ENCODE measurements at regions not wholly inside any gene's neighbourhood (a gene's known extent, or its start where the extent isn't known, plus 50 kb on each side); places are given as distances from the start of the nearest gene placed in this dataset.

DNA sequence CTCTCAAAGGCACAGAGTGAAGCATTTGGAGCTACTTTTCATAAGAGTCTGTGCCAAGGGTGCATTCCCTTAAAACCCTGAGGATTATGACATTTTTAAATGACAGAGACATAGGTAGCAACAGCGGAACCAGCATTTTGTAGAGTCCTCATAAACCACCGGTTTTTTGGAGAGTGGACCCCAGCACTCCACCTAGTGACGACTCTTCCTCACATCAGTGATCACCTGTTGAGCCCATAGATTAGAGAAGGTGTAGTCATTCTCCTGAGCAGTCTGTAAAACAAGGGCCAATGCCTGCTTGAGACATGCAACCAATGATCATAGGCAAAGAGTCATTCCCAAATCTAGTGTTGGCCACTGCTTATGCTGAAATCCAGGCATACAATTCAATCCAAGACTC lies 399.1 kb downstream of the GXYLT1 start:
- TF ChIP-seq, protein P1, sequence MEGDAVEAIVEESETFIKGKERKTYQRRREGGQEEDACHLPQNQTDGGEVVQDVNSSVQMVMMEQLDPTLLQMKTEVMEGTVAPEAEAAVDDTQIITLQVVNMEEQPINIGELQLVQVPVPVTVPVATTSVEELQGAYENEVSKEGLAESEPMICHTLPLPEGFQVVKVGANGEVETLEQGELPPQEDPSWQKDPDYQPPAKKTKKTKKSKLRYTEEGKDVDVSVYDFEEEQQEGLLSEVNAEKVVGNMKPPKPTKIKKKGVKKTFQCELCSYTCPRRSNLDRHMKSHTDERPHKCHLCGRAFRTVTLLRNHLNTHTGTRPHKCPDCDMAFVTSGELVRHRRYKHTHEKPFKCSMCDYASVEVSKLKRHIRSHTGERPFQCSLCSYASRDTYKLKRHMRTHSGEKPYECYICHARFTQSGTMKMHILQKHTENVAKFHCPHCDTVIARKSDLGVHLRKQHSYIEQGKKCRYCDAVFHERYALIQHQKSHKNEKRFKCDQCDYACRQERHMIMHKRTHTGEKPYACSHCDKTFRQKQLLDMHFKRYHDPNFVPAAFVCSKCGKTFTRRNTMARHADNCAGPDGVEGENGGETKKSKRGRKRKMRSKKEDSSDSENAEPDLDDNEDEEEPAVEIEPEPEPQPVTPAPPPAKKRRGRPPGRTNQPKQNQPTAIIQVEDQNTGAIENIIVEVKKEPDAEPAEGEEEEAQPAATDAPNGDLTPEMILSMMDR (IDR thresholded peaks at IDR 0.05): no peak

DNA sequence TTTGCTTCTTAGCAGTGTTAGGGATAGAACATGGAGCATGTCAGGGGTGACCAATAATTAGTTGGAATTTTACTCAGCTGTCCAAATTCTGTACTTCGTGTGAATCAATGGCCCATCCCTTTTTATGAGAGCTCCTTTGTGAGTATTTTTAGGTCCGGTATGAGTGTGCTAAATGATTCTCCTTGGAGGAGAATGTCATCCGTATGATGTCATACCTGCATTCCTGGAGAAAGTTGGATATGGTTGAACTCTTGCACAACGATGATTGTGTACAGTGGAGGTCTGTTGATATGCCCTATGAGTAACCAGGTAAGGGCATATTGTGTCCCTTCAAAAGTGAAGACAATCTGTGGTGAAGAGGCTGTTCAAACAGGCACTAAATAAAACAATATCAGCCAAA lies 400.8 kb downstream of the GXYLT1 start:
- TF ChIP-seq, protein P1 (IDR thresholded peaks at IDR 0.05): no peak

DNA sequence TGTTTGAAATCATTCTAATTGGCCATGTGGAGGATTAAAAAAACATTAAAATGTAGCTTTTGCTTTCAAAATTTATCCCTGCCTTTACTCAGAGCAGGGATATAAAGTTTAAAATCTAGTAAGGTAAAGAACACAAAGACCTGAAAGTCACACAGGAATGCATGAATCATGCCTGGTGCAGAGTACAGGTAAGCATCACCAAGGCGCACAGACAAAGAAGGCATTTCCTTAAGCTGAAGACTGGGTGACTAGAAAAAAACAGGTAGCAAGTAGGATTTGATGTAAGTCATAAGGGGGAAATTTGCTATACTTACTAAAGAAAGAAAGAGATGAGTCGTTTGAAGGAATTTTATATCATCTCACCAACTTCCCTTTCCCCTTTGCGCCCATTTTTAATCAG lies 405.6 kb downstream of the GXYLT1 start:
- TF ChIP-seq, protein P1 (IDR thresholded peaks at IDR 0.05): no peak

DNA sequence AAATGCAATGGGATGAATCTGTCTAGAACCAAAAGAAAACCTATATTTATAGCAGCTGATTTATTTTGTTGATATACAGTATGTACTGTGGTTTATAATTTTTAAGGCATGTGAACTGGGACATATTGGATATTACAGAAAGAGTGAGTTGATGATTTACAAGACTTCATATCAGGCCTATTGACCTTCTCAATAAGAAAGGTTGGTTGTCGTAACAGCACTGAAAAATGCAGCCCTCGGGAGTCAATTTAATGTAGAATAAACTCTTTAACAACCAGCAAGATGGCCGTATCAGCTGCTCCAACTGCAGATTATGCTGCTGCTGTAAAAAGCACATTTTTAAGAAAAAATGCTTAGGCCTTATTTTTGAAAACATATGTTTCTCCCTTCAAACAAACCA lies 407.3 kb downstream of the GXYLT1 start:
- TF ChIP-seq, protein P1 (IDR thresholded peaks at IDR 0.05): no peak

DNA sequence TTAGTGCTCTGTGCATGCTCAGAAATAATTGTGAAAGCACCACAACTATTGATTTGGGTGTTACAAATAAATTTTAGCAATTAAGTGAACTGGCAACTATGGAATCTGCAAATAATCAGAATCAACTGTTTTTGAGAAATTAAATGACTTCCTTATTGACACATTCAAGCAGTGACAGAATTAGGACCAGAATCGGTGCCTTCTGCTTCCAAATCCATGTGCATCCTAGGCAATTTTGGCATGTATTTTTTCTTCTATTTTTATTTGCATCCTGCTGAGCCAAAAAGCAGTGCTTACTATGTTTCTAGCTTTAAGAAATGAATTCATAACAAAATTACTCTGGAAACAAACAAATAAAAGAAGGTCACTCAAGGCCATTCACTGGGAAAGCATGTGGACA lies 408.2 kb downstream of the GXYLT1 start:
- TF ChIP-seq, protein P1 (IDR thresholded peaks at IDR 0.05): no peak

DNA sequence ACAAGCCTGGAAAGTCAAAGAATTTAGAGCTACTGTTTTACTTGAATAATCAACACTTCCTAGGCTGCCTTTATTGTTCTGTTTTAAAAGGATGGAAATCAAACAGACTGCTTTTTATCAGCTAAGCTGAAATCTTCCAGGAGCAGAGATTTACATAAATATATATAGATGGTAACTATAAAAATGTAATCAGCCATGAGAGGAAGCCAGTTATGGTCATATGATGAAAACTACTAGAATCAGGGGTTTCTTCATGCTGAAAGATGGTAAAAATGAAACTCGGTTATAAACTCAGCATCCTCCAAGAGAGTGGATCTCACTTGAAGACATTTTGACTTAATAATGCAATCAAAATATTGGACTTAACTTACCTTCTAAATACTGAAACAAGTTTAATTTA lies 413.0 kb downstream of the GXYLT1 start:
- TF ChIP-seq, protein P1 (IDR thresholded peaks at IDR 0.05): no peak

DNA sequence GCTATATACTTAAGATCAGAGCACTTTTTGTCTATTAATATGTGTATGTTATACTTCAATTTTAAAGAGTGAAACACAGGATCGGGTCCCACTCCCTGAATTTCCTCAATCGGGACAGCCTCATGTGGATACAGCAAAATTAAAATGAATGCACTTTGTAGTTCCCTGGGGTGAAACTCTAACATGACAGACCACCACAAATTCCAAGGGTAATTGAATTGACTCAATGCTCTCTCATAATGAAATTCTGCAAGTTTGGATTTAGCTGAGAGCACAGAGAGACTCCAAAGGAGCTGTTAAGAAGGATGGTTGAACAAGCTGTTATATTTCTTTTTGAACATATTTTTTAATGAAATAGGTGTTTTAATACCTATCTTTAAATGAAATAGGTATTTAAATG lies 413.6 kb downstream of the GXYLT1 start:
- TF ChIP-seq, protein P1 (IDR thresholded peaks at IDR 0.05): no peak

DNA sequence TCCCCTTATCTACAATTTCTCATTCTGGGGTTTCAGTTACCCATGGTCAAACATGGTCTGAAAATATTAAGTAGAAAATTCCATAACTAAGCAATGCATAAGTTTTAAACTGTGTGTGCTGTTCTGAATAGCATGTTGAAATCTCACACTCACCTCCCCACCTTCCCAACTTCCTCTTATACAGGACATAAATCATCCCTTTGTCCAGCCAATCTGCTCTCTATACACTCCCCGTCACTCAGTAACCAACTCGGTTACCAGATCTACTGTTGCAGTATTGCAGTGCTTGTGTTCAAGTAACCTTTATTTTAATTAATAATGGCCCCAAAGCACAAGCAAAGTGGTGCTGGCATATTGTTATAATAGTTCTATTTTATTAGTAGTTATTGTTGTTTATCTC lies 420.5 kb downstream of the GXYLT1 start:
- TF ChIP-seq, protein P1 (IDR thresholded peaks at IDR 0.05): no peak

All from LNCAP (cell line).